ENCODE measurements at regions not wholly inside any gene's neighbourhood (a gene's known extent, or its start where the extent isn't known, plus 50 kb on each side); places are given as distances from the start of the nearest gene placed in this dataset.

DNA sequence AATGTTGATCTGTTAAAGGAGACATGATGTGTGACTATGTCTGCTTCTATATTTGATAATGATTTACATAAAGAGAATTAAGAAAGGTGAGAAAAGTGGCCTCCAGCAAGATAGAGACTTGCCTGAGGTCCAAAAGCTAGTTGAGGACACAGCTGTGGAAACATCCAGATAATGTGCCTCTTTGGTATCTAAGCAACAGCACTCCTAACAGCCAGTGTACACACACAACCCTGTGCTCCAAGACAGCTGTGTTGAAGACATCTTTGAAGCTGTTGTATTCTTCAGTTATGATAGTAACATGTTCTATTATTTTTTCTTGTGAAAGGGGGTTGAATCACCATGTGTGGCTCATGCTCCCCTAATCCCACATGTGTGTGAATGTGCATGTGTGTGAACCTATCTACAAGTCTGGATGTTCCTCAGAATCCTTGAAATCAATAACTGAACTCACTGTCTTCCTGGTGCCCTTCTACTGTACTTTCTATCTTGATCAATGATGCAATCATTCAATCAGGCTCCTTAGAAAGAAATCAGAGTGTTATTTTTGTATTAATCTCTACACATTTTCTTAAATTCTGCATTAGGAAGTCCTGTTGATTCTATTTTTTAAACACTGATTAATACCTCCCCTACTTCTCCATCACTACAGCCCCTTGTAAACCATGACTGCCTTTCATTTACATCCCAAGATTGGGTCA lies 116.7 kb upstream of the SSTR4 start:
- in situ Hi-C loops (cut with HindIII; ENCODE audit: low pct_ligation_motif_present, low pct_unique_long_range_greater_than_20kb, low sequenced_read_pairs), result no loop called here
- no peak for DNase-seq

- in situ Hi-C loops (cut with HindIII; ENCODE audit: low pct_ligation_motif_present, low pct_unique_long_range_greater_than_20kb, low sequenced_read_pairs), result no loop called here
Measured at GRCh38 chr20:22920898-22921297, 114.2 kb upstream of the SSTR4 start.

GRCh38 chr20:22921595-22922421 lies 113.3 kb upstream of the SSTR4 start:
- in situ Hi-C loops (cut with HindIII; ENCODE audit: low pct_ligation_motif_present, low pct_unique_long_range_greater_than_20kb, low sequenced_read_pairs), result no loop called here
- peak; percentile 4 for DNase-seq

More at GRCh38 chr20:22920898-22921297, 114.2 kb upstream of the SSTR4 start:
- no peak for DNase-seq

- in situ Hi-C loops (cut with HindIII; ENCODE audit: low pct_ligation_motif_present, low pct_unique_long_range_greater_than_20kb, low sequenced_read_pairs), result no loop called here
- no peak for DNase-seq
Measured at GRCh38 chr20:22922987-22923386, 112.1 kb upstream of the SSTR4 start.

DNA sequence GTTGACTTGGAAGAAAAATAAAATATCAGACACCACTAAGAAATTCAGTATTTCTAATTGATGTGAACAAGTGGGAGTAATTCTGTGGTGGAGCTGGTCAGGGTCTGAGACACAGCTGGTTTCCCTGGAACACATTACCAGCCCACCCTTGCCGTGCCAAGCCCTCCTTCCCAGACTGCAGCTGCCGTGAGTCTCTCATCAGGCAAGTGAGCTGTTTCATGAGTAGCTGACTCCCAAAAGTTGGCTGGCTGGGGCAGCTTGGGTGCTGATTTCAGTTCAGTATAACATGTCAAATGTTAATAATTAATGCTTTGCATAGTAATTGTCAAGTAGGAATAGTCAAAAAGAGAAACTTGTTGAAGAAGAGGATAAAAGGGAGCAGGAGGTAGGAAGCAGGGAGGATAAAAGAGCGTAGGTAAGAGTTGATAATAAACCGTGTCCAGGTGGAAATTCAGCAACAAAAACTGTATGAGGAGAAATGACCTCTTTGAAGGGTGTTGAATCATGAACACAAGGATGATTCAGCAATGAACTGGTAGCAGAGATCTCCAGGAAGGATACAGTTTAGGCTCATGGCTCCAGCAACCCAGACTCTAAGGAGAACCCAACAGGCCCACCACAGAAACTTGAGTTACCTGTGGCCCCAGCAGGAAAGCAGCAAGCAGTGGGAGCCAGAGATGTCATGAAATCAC lies 110.9 kb upstream of the SSTR4 start:
- DNase-seq, result no peak
- in situ Hi-C loops (cut with HindIII; ENCODE audit: low pct_ligation_motif_present, low pct_unique_long_range_greater_than_20kb, low sequenced_read_pairs), result no loop called here

DNA sequence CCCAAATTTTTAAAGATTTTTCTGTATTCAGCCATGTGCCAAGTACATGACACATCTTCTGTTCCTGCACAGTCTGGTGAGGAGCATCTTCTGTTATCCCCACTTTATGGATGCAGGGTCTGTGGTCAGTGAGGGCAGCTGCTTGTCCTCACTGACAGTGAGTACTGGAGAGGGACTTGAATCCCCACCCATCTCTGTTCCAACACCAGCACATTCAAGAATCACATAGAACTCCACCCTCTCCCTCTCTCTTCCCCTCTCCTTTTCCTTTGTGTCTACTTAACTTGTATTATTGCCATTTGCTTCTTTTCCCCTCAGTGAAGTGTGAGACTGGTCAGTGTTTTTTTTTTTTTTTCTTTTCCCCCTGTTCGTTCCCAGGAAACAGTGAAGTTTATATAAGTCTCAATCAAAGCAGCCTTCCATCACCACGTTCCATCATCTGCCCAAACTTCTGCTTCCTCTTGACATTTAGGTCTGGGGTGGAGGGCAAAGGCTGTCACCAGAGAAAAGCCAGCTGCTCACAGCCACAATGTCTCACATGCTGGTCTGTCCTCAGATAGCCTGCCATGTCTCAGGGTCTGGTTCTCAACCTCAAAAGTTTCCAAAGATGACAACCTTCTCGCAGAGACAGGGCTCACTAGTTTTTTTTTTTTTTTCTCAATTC lies 110.0 kb upstream of the SSTR4 start:
- no peak for DNase-seq
- in situ Hi-C loops (cut with HindIII; ENCODE audit: low pct_ligation_motif_present, low pct_unique_long_range_greater_than_20kb, low sequenced_read_pairs), result no loop called here

DNA sequence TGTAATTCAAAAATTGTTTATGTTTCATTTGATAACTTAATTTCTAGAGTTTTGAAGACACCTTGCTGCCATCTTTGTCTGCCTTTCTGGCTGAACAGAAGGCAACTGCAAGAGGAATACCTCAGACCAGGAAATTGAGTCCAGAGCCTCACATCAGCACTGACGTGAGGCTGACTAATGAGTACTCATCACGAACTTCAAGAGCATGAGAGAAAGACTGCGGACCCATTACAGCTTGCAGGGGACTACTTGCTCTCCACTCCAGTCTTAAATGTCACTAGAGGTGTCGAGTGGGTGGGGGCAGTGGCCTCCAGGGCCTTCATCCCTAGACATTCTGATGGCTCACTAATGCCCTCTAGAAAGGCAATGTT lies 109.5 kb upstream of the SSTR4 start:
- DNase-seq, result no peak
- in situ Hi-C loops (cut with HindIII; ENCODE audit: low pct_ligation_motif_present, low pct_unique_long_range_greater_than_20kb, low sequenced_read_pairs), result no loop called here

DNA sequence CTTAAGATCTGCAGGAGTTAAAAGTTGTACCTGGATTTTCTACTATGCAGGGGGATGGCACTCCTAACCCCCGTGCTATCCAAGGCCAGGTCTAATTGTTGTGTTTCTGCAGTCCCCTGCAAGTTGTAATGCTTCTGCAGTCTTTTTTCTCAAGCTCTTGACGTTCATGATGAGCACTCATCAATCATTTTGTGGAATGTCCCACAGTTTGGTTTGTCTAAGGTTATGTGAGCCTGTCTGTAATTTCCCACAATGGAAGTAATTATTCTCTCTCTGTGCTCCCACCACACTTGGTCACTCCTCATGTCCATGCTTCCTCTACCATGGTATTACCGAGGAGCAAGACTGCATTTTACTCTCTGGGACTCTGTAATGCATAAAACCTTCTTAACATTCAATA lies 107.6 kb upstream of the SSTR4 start:
- in situ Hi-C loops (cut with HindIII; ENCODE audit: low pct_ligation_motif_present, low pct_unique_long_range_greater_than_20kb, low sequenced_read_pairs), result no loop called here
- DNase-seq, result no peak

DNA sequence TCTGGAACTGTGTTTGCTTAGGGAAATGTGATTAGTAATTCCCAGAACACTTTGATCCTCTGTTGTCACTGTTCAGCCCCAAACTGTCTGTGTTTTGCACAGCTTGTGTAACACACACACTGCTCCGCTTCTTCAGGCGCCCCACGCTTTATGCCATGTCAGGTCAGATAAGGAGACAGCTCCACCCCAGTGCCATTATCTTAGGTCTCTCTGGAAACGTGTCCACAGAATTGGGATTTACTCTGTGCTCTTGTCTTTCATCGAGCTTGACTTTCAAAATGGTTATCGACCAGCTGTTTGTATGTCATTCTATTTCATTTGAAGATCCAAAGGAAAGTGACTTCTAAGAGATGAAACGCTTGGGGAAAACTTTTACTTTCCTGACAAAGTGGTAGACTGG lies 106.4 kb upstream of the SSTR4 start:
- no peak for DNase-seq
- in situ Hi-C loops (cut with HindIII; ENCODE audit: low pct_ligation_motif_present, low pct_unique_long_range_greater_than_20kb, low sequenced_read_pairs), result no loop called here

DNA sequence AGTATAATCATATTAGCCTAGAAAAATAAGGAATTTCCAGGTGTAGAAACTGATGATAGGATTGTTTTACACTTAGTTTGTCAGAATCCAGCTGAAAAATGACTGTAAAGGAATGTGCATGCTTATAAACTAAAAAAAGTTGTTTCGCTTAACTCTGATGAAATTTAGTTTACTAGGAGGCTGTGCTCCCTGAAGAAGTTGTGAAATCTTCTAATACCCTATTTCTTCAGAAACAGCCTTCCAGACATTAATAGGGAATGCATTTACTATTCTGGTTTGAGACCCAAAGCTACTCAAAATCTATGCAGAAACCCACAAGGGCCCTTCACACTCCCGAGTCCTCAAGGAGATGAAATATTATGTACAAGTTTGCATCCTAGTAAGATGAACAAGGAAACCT lies 105.5 kb upstream of the SSTR4 start:
- no peak for DNase-seq
- in situ Hi-C loops (cut with HindIII; ENCODE audit: low pct_ligation_motif_present, low pct_unique_long_range_greater_than_20kb, low sequenced_read_pairs), result no loop called here

DNA sequence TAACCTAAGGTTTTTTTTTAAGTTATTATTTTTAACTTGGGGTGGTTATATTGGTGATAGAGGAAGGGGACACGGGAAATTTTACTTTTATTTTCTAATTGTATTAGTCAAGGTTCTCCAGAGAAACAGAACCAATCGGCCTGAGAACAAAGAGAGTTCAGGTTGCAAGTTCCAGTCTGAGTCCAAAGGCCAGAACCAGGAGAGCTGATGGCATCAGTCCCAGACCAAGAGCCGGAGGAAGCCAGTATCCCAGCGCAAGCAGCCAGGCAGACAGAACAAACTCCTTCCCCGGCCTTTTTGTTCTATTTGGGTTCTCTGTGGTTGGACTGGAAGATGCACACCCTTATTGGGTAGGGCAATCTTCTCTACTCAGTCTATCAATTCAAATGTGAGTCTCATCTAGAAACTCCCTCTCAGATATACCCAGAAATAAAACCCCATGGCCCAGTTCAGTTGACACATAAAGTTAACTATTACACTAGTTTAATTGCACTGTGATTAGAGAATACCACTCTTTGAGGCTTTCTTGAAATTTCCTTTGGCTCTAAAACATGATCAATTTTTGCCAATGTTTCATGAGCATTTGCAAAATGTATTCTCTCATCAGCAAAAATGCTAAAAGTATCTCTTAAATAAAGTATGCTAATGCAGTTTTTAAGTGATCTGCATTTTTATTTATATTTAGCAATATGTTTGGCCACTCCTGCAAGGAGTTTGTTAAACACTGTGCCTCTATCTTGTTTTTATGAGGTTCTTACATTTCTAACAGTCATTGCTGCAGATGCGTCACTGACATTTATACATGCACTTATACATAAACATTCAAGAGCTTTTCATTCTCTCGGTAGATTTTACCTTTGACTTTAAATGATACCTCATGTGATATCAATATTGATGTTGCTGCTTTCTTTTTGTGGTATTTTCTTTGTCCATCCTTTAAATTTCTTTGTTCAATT lies 103.2 kb upstream of the SSTR4 start:
- in situ Hi-C loops (cut with HindIII; ENCODE audit: low pct_ligation_motif_present, low pct_unique_long_range_greater_than_20kb, low sequenced_read_pairs), result no loop called here
- no peak for DNase-seq

- in situ Hi-C loops (cut with HindIII; ENCODE audit: low pct_ligation_motif_present, low pct_unique_long_range_greater_than_20kb, low sequenced_read_pairs), result no loop called here
- DNase-seq, result no peak
Measured at GRCh38 chr20:22939181-22939580, 95.9 kb upstream of the SSTR4 start.

GRCh38 chr20:22940350-22940749 lies 94.8 kb upstream of the SSTR4 start:
- DNase-seq, result no peak
- in situ Hi-C loops (cut with HindIII; ENCODE audit: low pct_ligation_motif_present, low pct_unique_long_range_greater_than_20kb, low sequenced_read_pairs), result no loop called here

GRCh38 chr20:22941550-22941949 lies 93.6 kb upstream of the SSTR4 start:
- in situ Hi-C loops (cut with HindIII; ENCODE audit: low pct_ligation_motif_present, low pct_unique_long_range_greater_than_20kb, low sequenced_read_pairs), result no loop called here
- DNase-seq, result no peak

GRCh38 chr20:22942742-22943141 lies 92.4 kb upstream of the SSTR4 start:
- DNase-seq, result no peak
- in situ Hi-C loops (cut with HindIII; ENCODE audit: low pct_ligation_motif_present, low pct_unique_long_range_greater_than_20kb, low sequenced_read_pairs), result no loop called here

- DNase-seq, result no peak
- in situ Hi-C loops (cut with HindIII; ENCODE audit: low pct_ligation_motif_present, low pct_unique_long_range_greater_than_20kb, low sequenced_read_pairs), result no loop called here
Measured at GRCh38 chr20:22944062-22944461, 91.0 kb upstream of the SSTR4 start.

DNA sequence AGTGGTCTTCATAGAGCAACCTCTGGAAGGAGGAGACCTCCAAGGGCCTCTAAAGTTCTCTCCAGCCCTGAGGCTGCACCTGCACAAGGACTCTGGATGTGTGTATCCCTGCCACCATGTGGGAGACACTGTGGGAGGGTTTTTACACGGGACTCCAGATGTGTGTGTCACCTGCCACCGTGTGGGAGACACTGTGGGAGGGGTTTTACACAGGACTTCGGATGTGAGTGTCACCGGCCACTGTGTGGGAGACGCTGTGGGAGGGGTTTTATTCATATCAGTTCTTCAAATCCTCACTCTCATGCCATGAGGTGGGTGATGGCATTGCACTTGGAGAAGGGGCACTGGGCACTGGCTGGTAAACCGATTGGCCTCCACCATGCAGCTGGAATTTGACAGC lies 90.2 kb upstream of the SSTR4 start:
- in situ Hi-C loops (cut with HindIII; ENCODE audit: low pct_ligation_motif_present, low pct_unique_long_range_greater_than_20kb, low sequenced_read_pairs), result no loop called here
- no peak for DNase-seq

DNA sequence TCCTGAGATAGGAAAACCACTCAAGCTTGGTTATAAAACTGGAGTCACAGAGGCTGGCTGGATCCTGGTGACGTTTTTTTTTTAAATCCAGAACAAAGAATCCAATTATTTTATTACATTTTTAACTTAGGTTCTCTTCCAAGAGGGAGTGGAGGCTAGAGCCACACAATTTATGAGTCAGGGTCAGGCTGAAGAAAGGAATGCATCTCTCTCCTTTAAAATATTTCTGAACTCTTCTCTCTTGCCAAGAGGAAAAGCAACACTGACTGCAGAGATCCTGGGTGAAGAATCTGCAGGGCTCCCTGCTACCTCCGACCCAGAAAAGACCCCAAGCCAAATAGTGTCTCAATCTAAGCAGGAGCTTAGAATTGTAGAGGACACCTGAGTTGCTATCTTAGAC lies 88.5 kb upstream of the SSTR4 start:
- DNase-seq, result no peak
- in situ Hi-C loops (cut with HindIII; ENCODE audit: low pct_ligation_motif_present, low pct_unique_long_range_greater_than_20kb, low sequenced_read_pairs), result no loop called here
